WTC11 (cell line): ENCODE measurements at regions not wholly inside any gene's neighbourhood (a gene's known extent, or its start where the extent isn't known, plus 50 kb on each side); places are given as distances from the start of the nearest gene placed in this dataset.

Experiments
- ATAC-seq: fragments of 200-7000 bp; cut with Tn5 transposase; 2 replicates; pipeline ENCODE4 v1.10.0; 2021; ENCODE audit warnings: mild to moderate bottlenecking, moderate library complexity
- CTCF ChIA-PET: fragments of 300-600 bp; sonication (Branson Sonifier 250); formaldehyde crosslinking; loops from one replicate; lab custom pipeline; 2021; ENCODE audit warnings: antibody characterized with exemption; lab: Charles Lee
- POLR2A ChIA-PET: fragments of 350-600 bp; sonication (Branson Sonifier 250); formaldehyde crosslinking; loops from one replicate; lab custom pipeline; 2021; ENCODE audit warnings: antibody characterized with exemption; lab: Charles Lee
- DNase-seq: peaks from one replicate; pipeline ENCODE4 v3.0.0; 2021; ENCODE audit warnings: low spot score
- H3K27ac Mint-ChIP-seq: 2 replicates; pipeline ENCODE4 v1.8.0; 2021; ENCODE audit warnings: mixed read lengths
- H3K27me3 Mint-ChIP-seq: 2 replicates; pipeline ENCODE4 v1.8.0; 2021; ENCODE audit warnings: low read depth, mild to moderate bottlenecking, moderate library complexity, mixed read lengths
- H3K36me3 Mint-ChIP-seq: 2 replicates; pipeline ENCODE4 v1.8.0; 2021; ENCODE audit warnings: mixed read lengths
- H3K4me1 Mint-ChIP-seq: 2 replicates; pipeline ENCODE4 v1.8.0; 2022; ENCODE audit warnings: mixed read lengths
- H3K4me3 Mint-ChIP-seq: 2 replicates; pipeline ENCODE4 v1.8.0; 2021; ENCODE audit warnings: mild to moderate bottlenecking, moderate library complexity, mixed read lengths
- H3K9me3 Mint-ChIP-seq: 2 replicates; pipeline ENCODE4 v1.8.0; 2021; ENCODE audit warnings: mixed read lengths
- ATF6 ChIP-seq: sonication (generic); formaldehyde crosslinking; IDR thresholded peaks from 2 replicates; pipeline ENCODE4 v1.8.1; 2023; ENCODE audit warnings: mild to moderate bottlenecking, missing genetic modification reagents
- CTCF ChIP-seq: fragments of 200-600 bp; IDR thresholded peaks from 2 replicates; pipeline ENCODE4 v1.8.0; 2022; ENCODE audit warnings: antibody characterized with exemption
- E2F5 ChIP-seq: sonication (generic); formaldehyde crosslinking; IDR thresholded peaks from 2 replicates; pipeline ENCODE4 v1.8.1; 2022; ENCODE audit warnings: mild to moderate bottlenecking, moderate library complexity, missing genetic modification reagents
- EMX1 ChIP-seq: fragments of 250-450 bp; sonication (Bioruptor Pico); IDR thresholded peaks from 2 replicates; pipeline ENCODE4 v1.8.0; 2021; ENCODE audit warnings: mild to moderate bottlenecking
- GRHL2 ChIP-seq: fragments of 250-450 bp; sonication (Bioruptor Pico); IDR thresholded peaks from 2 replicates; pipeline ENCODE4 v1.8.0; 2022; ENCODE audit warnings: mild to moderate bottlenecking, moderate library complexity; ENCODE audit not compliant: insufficient replicate concordance, severe bottlenecking
- GTF2I ChIP-seq: fragments of 250-450 bp; sonication (Bioruptor Pico); conservative IDR thresholded peaks from 2 replicates; pipeline ENCODE4 v1.4.0; 2021; ENCODE audit warnings: mild to moderate bottlenecking
- HMGA2 ChIP-seq: fragments of 250-450 bp; sonication (Bioruptor Pico); IDR thresholded peaks from 2 replicates; pipeline ENCODE4 v1.4.0; 2021; ENCODE audit warnings: mild to moderate bottlenecking, moderate library complexity
- IRF2 ChIP-seq: sonication (generic); formaldehyde crosslinking; IDR thresholded peaks from 2 replicates; pipeline ENCODE4 v1.8.0; 2022; ENCODE audit warnings: low read depth, missing genetic modification reagents, borderline replicate concordance
- NR3C1 ChIP-seq: sonication (generic); formaldehyde crosslinking; conservative IDR thresholded peaks from 2 replicates; pipeline ENCODE4 v1.8.1; 2023; ENCODE audit warnings: low read depth, mild to moderate bottlenecking, missing genetic modification reagents
- SOX15 ChIP-seq: fragments of 250-450 bp; sonication (Bioruptor Pico); IDR thresholded peaks from 2 replicates; pipeline ENCODE4 v1.9.0; 2021; ENCODE audit warnings: mild to moderate bottlenecking
- SP1 ChIP-seq: sonication (generic); formaldehyde crosslinking; conservative IDR thresholded peaks from 2 replicates; pipeline ENCODE4 v1.8.1; 2022; ENCODE audit warnings: missing genetic modification reagents
- ZMAT4 ChIP-seq: fragments of 250-450 bp; sonication (Bioruptor Pico); IDR thresholded peaks from 2 replicates; pipeline ENCODE4 v1.9.0; 2021; ENCODE audit warnings: mild to moderate bottlenecking
- ZNF121 ChIP-seq: sonication (generic); formaldehyde crosslinking; IDR thresholded peaks from 2 replicates; pipeline ENCODE4 v1.8.0; 2023; ENCODE audit warnings: missing genetic modification reagents
- ZNF219 ChIP-seq: sonication (generic); formaldehyde crosslinking; IDR thresholded peaks from 2 replicates; pipeline ENCODE4 v1.8.0; 2023; ENCODE audit warnings: missing genetic modification reagents, mild to moderate bottlenecking, borderline replicate concordance
- ZNF232 ChIP-seq: sonication (generic); formaldehyde crosslinking; IDR thresholded peaks from 2 replicates; pipeline ENCODE4 v1.8.0; 2022; ENCODE audit warnings: mild to moderate bottlenecking, missing genetic modification reagents
- ZNF317 ChIP-seq: sonication (generic); formaldehyde crosslinking; IDR thresholded peaks from 2 replicates; pipeline ENCODE4 v1.8.1; 2023; ENCODE audit warnings: low read depth, mild to moderate bottlenecking, moderate library complexity, missing genetic modification reagents, borderline replicate concordance
- ZNF416 ChIP-seq: fragments of 250-450 bp; sonication (Bioruptor Pico); IDR thresholded peaks from 2 replicates; pipeline ENCODE4 v1.9.0; 2021; ENCODE audit warnings: mild to moderate bottlenecking, inconsistent platforms
- ZNF423 ChIP-seq: fragments of 250-450 bp; sonication (Bioruptor Pico); IDR thresholded peaks from 2 replicates; pipeline ENCODE4 v2.1.2; 2022; ENCODE audit warnings: mild to moderate bottlenecking, moderate library complexity
- ZNF512 ChIP-seq: sonication (generic); formaldehyde crosslinking; IDR thresholded peaks from 2 replicates; pipeline ENCODE4 v1.8.1; 2022; ENCODE audit warnings: missing genetic modification reagents, borderline replicate concordance
- ZNF532 ChIP-seq: fragments of 250-450 bp; sonication (Bioruptor Pico); IDR thresholded peaks from 2 replicates; pipeline ENCODE4 v1.9.0; 2021; ENCODE audit warnings: mild to moderate bottlenecking, borderline replicate concordance

GRCh38 chr6:72535124-72535523, 86.7 kb upstream of the KCNQ5 start:
- no peak overlapping the region for H3K27ac Mint-ChIP-seq
- CTCF ChIA-PET, result interaction anchor here (1.4 to 2.2 kb wide), 3 partner anchors 13 to 123 kb away, joined by 3 to 7 read pairs (median 4); no protein-coding TSS in a partner anchor
- H3K27me3 Mint-ChIP-seq, result no peaks in the 10 kb centered on the region; the same call in 1 of the 2 replicates
- no peak overlapping the region for H3K4me3 Mint-ChIP-seq
- TF ChIP-seq E2F5 (no peak), GRHL2 (CRISPR knock-in tag) (no peak), ZNF512 (no peak), ZNF219 (CRISPR knock-in tag) (no peak), ATF6 (CRISPR knock-in tag) (no peak), ZNF121 (CRISPR knock-in tag) (no peak), IRF2 (CRISPR knock-in tag) (no peak), SOX15 (CRISPR knock-in tag) (no peak), ZNF423 (CRISPR knock-in tag) (no peak), GTF2I (CRISPR knock-in tag) (no peak)
- H3K9me3 Mint-ChIP-seq, result peaks cover 6% of the 10 kb centered on the region; the same call in 1 of the 2 replicates
- peaks cover 12% of the 10 kb centered on the region for H3K4me1 Mint-ChIP-seq
- POLR2A ChIA-PET, result no interaction called here
- DNase-seq (no peak), ATAC-seq (peak; percentile 81)
- no peaks in the 10 kb centered on the region for H3K36me3 Mint-ChIP-seq

- no peaks in the 10 kb centered on the region for H3K27me3 Mint-ChIP-seq
- ChIA-PET POLR2A (no interaction called here), CTCF (interaction anchor here (0.8 to 0.9 kb wide), 2 partner anchors 14 to 24 kb away, joined by 3 read pairs; no protein-coding TSS in a partner anchor)
- no peak overlapping the region for H3K27ac Mint-ChIP-seq
- H3K4me1 Mint-ChIP-seq, result peaks cover 18% of the 10 kb centered on the region
- TF ChIP-seq CTCF (no peak), ZNF423 (CRISPR knock-in tag) (no peak), ZNF121 (CRISPR knock-in tag) (no peak), ZMAT4 (CRISPR knock-in tag) (no peak), ZNF232 (CRISPR knock-in tag) (no peak), ZNF317 (CRISPR knock-in tag) (no peak), SOX15 (CRISPR knock-in tag) (no peak)
- H3K4me3 Mint-ChIP-seq, result no peak overlapping the region
- no peak for DNase-seq
- ATAC-seq, result no peak
- H3K36me3 Mint-ChIP-seq, result no peaks in the 10 kb centered on the region
- H3K9me3 Mint-ChIP-seq, result peaks cover 12% of the 10 kb centered on the region
These were observed 74.8 kb upstream of the KCNQ5 start for GRCh38 chr6:72547020-72547419.

GRCh38 chr6:72551470-72551869, 70.4 kb upstream of the KCNQ5 start:
- no peaks in the 10 kb centered on the region for H3K9me3 Mint-ChIP-seq
- no peak for ATAC-seq
- H3K4me1 Mint-ChIP-seq, result peaks cover 55% of the 10 kb centered on the region
- ChIA-PET CTCF (no interaction called here), POLR2A (no interaction called here)
- TF ChIP-seq ZNF423 (CRISPR knock-in tag) (no peak), ZNF416 (no peak), EMX1 (CRISPR knock-in tag) (no peak), SP1 (no peak), ZNF532 (CRISPR knock-in tag) (no peak), HMGA2 (CRISPR knock-in tag) (no peak), NR3C1 (CRISPR knock-in tag) (no peak)
- no peaks in the 10 kb centered on the region for H3K36me3 Mint-ChIP-seq
- no peaks in the 10 kb centered on the region for H3K27me3 Mint-ChIP-seq
- DNase-seq, result no peak
- no peak overlapping the region for H3K4me3 Mint-ChIP-seq
- peak overlapping the region; percentile 96 for H3K27ac Mint-ChIP-seq
